ENCODE measurements at regions not wholly inside any gene's neighbourhood (a gene's known extent, or its start where the extent isn't known, plus 50 kb on each side); places are given as distances from the start of the nearest gene placed in this dataset.
"Not testable (repeated sequence)": the region's sequence is repeated elsewhere in the genome, so short reads cannot be mapped to it uniquely, and the experiment has no call there.

DNA sequence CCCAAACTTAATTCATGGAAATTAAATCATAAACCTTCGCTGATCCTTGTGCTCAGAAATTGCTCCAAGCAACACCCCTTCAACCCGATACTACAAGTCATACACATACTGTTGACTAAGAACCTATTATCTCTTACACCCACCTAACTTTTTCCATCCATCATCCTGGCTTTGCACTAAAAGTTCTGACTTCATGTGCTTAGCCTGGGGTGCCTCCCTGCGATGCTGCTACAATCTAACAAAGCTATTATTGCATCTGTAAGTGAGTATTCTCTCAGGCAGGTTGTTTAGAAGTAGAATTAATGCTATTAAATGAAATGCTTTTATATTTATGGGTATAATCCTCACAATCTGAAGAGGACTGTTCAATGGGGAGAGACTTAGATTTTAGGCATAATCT, 619.8 kb downstream of the CCDC85A start:
- DNase-seq (ENCODE audit: low read depth), result no peak

DNA sequence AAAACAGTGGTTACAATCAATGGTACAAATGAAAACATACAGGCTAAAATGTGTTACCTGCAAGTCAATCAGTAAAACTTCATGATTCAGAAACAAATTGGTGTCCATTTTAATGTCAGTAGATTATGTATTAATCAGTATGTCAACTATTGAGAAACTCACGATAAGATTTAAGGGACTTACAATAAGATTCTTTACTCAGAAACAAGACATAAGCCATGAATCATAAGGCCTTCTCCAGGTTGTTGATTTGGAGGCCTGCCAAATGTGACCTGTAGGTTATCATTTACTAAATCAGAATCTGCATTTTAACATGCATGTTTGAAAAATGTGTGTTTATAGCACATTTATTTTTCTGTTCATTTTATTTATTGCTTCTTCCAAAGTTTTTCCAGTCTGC, 623.1 kb downstream of the CCDC85A start:
- no peak for DNase-seq (ENCODE audit: low read depth)

DNA sequence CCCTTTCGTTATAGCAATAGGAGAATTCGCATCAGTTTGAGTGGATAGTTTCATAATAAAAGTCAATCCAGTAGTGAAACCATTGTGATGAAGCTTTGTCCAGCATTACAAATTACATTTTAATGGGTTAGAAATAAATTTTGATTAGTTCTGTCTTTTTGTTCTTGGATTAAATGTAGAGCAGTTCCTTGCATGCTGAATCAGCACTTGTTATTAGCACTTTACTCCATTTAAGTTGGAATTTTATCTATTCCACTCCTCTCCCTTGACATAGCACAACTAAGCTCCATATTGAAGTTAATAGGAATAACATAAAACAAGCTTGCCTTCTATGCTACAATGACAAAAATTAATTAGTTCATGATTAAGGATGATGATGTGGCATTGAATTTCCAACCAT, 624.1 kb downstream of the CCDC85A start:
- DNase-seq (ENCODE audit: low read depth), result no peak

DNA sequence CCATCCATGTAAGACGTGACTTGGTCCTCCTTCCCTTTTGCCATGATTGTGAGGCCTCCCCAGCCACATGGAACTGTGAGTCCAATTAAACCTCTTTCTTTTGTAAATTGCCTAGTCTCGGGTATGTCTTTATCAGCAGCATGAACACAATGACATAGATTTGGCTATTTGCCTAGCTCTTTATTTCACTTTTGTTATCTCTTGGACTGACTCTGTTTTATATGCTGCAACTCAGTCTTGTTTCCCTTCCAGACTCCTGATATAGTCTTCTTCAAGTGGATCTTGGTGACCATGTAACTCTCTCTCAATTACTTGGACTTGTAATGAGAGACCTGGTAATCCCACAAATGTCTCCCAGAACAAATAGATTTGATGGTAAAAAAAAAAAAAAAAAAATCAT, 627.6 kb downstream of the CCDC85A start:
- no peak for DNase-seq (ENCODE audit: low read depth)

DNA sequence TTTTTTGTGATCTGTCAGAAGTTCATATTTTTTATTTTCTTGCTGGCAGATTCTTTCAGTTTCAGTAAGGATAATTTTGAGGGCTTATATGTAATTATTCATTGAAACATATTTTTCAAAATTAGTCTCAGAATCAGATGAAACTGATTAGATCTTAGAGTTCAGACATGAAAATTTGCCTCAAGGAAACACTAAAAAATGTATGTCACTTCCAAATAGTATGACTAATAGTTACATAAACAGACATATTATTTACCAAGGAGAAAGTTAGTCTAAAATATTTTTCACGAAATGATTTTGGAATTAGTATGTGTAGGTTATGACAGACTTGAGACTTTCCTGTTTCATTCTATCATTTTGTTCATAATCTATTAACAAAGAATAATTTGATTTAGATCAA, 628.6 kb downstream of the CCDC85A start:
- no peak for DNase-seq (ENCODE audit: low read depth)

DNA sequence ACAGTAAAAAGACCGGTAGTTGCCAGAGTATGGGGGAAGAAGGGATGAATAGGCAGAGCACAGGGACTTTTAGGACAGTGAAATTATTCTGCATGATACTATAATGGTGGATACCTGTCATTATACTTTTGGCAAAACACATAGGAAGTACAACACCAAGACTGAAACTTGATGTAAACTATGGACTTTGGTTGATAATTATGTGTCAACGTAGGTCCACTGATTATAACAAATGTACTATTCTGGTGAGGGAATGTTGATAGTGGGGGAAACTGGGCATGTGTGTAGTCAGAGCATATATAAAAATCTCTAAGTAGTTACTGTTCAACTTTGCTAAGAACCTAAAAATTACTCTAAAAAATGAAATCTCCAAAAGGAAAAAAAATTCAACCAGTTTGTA, 629.7 kb downstream of the CCDC85A start:
- DNase-seq (ENCODE audit: low read depth), result no peak

DNA sequence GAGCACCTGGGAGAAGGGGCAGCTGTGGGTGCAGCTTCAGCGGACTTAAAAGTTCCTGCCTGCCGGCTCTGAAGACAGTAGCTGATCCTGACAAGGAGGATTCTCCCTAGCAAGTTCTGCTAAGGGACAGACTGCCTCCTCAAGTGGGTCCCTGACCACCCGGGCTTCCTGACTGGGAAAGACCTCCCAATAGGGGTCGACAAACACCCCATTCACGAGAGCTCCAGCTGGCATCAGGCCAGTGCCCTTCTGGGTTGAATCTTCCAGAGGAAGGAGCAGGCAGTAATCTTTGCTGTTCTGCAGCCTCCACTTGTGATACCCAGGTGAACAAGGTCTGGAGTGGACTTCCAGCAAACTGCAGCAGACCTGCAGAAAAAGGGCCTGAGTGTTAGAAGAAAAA, 632.9 kb downstream of the CCDC85A start:
- DNase-seq (ENCODE audit: low read depth), result no peak

DNA sequence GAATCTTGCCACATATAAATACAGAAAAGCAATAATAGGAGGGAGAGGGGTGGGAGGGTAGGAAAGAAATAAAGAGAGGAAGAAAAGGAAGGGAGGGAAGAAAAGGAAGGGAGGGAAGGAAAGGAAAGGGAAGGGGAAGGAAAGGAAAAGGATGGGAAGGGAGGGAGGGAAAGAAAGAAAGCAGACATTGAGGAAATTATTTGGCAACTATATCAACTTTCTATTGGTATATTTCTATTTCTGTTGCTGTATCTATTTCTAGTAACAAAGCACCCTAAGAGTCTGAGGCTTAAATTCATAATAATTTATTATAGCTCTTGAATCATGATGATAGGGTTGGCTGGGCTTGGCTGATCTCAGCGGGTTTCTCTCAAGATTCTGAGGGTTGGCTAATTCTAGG, 648.0 kb downstream of the CCDC85A start:
- no peak for DNase-seq (ENCODE audit: low read depth)

DNA sequence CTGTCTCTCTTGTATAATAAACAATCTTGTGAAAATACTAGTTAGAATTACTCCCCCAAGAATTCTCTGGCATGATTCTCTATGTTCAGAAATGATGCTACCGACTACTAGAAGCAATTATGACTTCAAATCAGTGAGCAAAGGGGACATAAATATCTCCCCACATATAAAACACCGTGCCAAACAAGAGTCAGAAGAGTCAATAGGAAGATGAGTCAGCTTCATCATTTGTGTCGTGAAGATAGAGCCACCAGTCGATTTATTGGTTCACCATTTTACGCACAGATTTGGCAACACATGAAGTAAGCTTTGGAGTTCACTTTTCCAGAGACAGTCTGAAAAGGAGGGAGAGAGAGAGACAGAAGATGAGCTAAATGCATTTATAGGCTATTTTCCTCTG, 650.9 kb downstream of the CCDC85A start:
- DNase-seq (ENCODE audit: low read depth), result no peak

DNA sequence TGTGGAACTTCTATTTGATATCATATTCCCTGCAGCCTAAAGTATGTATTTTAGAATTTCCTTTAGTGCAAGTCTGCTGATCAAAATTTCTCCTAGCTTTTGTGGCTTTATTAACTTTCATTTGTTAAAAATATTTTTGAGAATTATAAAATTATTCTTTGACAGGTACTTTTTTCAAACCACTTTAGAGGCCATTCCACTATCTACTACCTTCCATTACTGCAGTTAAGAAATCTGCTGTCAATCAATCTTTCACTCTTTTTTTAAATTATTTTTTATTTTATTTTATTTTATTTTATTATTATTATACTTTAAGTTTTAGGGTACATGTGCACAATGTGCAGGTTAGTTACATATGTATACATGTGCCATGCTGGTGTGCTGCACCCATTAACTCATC, 656.2 kb downstream of the CCDC85A start:
- not testable (repeated sequence) for DNase-seq (ENCODE audit: low read depth)

DNA sequence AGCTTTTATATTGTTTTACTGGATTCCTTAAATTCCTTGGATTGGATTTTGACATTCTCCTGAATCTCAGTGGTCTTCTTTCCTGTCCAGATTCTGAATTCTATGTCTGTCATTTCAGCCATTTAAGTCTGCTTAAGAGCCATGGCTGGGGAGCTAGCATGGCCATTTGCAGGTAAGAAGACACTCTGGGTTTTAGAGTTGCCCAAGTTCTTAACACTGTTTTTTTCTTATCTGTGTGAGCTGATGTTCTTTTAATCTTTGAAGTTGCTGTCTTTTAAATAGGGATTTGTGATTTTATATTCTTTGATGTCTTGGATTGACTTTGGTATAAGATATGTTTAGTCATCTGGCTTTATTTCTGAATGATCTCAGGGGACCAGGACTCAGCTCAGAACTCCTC, 677.2 kb downstream of the CCDC85A start:
- DNase-seq (ENCODE audit: low read depth), result no peak

DNA sequence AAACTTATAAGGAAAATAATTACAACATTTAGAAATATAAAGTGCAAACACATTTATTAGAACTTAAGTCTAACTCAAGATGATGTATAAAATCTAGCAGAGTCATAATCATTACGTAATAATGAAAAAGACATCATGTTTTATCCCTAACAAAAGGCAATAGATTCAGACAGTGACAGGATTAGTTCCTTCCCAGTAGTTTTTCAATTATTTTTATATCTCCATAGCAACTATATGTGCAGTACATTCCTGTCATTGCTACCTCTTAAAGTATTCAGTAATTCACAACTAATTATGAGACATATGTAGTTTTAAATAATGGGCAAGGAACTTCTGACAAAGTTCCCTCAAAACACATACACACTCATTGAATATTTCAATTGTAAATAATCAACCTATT, 687.9 kb downstream of the CCDC85A start:
- no peak for DNase-seq (ENCODE audit: low read depth)

DNA sequence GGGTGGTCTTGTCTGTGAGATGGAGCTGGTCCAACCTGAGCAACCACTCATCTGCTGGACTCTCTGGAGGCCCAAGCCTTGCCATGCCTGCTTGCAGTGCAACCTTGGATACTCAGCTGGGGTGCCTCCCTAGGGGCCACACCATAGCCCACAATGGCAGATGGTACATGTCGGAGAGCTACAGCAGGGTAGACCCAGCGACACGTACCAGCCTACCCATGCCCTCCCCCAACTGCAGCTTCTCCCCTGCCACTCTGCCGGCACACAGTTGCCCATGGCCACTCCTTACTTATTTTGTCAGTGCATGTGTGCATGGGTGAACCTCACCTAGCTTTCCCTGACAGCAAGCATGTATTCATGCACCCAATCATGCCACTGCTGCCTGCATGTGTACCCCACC, 690.9 kb downstream of the CCDC85A start:
- DNase-seq (ENCODE audit: low read depth), result no peak

DNA sequence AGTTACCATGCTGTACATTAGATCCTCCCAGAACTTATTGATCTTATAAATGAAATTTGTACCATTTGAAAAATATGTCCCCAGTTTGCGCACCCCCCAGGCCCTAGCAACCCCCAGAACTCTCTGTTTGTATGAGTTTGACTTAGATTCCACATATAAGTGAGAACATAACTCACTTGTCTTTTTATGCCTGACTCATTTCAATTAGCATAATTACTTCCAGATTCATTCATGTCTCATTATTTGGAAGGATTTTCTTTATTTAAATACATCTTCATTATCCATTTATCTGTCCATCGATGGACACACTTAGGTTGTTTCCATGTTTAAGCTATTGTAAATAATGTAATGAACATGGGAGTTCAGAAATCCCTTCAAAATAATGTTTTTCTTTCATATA, 705.9 kb downstream of the CCDC85A start:
- DNase-seq (ENCODE audit: low read depth), result no peak

DNA sequence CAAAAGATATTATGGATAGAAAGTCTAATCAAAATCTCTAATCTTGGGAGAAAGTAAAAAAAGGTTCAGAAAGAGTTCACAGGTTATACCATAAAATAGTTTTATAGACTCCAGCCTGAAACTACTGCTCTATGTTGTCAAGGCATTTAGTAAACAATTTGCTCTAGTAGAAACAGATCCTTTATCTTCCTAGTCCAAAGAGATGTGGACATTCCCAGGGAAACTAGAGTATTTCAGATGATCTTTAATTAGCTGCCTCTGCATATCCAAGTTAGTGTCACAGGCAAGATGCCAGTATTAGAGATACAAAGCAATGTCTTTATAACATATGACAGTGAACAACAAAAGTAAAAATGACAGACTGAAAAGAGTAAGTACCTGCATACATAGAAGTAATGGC, 708.6 kb downstream of the CCDC85A start:
- DNase-seq (ENCODE audit: low read depth), result no peak

DNA sequence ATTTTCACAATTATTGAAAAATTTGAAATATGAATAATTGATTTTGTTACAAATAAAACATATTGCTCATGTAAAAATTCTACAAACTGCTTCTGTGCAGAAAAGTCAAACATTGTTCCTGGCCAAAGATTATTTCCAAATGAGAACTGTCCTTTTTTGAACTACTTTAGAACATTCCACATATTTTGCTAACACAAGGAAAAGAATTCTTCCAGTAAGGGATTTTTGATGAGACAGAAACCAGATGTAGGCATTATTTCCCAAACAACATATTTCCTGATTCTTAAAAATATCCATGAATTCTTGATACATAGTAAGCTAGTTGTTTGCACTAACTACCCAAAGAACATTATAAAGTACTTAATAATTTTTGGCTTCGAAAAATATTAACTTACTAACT, 715.2 kb downstream of the CCDC85A start:
- no peak for DNase-seq (ENCODE audit: low read depth)

DNA sequence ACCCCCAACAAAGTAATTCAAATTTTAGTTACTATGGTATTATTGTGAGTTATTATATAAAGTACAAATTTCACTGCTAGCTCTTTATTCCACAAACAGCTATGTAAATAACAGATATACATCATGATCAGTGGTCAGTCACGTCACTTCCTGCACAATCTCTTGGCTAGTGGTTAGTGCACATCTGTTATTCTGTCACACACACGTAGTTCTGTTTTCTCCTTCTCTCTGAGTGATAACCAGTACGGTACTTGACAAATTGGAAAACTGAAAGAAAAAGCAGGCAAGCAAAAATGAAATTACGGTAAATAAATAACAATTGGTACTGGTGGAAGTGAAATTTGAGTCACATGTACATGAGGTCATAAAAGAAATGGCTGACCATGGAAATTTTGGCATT, 728.7 kb downstream of the CCDC85A start:
- no peak for DNase-seq (ENCODE audit: low read depth)

DNA sequence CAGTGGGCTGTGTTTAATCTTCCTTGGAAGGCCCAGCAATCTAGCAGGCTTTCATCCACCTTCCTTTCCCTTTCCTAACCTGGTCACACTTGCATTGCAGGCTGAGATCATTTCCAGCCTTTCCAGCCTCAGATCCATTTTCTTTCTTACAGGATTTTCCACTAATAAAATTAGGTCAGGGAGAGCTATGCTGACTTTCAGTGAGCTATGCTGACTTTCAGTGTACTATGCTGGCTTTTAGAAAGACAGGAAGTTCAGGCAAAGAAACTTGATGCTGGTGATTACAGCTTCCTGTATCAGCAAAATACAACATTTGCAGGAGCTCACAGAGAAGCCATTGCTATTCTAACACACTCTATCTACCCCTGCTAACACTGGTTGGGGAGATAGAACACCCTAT, 735.0 kb downstream of the CCDC85A start:
- no peak for DNase-seq (ENCODE audit: low read depth)

DNA sequence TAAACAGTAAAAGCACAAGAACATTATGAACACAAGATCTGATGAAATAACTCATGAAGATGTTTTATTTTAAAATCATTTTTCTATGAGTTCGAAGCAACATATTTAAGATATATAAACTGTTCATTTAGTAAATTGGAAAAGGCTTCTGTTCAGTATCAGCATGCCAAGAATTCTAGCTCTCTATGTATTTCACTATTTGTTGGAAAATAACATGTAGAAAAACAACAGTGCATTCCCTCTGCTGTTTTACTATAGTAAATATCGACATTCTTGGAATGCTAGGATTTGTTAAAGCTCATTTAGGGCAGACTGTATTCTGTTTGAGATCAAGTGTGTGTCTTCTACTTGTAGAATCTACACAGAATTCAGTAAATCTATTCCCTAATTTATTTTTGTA, 750.2 kb downstream of the CCDC85A start:
- DNase-seq (ENCODE audit: low read depth), result no peak

DNA sequence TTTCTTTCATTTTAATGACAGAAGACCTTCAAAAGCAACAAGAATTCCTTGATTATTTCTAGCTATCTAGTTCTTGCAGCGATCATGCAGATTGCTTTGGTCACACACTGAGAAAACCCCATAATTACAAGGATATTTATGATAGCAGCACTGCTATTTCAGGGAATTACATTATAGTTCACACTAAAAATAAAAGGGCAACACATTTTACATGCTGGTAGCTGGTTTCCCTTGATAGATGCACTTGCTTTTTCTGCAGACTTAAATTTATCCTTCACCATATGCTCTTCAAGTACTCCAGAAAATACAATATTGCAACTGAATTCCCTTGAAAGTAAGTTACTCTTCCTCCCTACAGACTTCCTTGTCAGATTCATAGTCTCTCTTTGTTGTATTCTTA, 751.1 kb downstream of the CCDC85A start:
- no peak for DNase-seq (ENCODE audit: low read depth)

DNA sequence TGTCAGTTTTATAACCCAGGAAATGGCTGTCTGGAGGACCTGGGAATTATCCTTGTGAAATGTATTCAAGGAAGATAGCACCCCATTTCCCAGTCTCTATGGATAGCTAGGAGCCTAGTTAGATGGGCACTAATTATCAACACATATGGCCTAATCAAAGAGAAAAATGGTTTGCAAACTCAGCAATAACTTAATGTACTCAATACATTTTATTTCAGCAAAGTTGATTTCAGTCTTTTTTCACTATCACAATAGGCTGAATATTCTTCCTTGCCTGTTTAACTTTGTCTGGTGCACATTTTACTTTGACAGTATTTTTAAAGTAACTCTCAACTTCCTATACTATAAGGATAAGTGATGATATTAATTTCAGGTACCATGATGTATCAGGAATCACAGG, 756.3 kb downstream of the CCDC85A start:
- no peak for DNase-seq (ENCODE audit: low read depth)

DNA sequence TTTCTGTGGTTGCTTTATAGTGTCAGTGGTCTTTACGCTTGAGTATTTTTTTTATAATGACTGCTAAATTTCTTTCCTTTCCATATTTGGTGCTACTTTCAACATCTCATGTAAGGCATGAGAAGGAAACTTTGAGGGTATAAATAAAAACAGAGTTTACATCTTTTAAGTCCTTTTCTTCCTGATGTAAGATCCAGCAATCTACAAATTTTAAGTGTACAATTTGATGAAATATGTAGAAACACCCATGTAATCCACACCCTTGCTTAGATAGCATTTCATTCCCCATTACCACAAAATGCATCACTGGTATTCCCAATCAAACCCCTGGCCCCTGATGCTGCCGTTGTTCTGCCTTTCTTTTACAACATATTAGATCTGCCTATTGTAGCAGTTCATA, 769.1 kb downstream of the CCDC85A start:
- no peak for DNase-seq (ENCODE audit: low read depth)

DNA sequence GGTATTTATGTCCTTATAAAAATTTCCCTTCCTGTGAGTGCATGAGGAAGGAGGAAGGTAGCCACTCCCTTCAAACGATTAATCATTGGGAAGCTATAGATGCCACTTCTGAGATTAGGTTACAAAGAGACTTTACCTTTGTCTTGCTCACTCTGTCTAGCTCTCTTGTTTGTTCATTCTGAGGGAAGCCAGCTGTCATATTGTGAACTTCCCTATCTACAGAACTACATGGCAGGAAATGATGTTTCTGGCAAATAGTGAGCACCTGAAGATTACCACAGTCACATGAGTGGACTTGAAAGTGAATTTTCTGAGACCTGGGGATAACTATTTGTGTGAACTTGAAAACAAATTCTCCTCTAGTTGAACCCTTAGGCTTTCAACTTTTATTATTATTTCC, 776.8 kb downstream of the CCDC85A start:
- DNase-seq (ENCODE audit: low read depth), result no peak

DNA sequence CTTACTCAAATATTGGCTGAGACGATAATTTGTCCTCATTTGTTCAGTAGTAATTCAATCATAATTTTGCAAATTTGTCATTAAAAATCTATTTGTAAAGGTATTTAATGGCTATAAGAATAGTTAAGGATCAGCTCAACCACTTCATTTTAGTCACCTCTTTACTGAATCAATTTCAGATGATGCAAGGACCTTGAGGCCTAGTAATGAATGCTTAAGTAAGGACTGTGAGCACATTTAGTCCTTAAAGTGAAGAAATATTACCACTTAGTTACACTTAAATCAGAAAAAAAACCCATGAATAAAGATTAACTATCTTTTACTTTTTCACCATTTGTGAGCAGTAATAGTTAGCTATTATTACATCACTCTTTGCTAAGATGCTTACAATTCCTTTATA, 778.9 kb downstream of the CCDC85A start:
- no peak for DNase-seq (ENCODE audit: low read depth)

DNA sequence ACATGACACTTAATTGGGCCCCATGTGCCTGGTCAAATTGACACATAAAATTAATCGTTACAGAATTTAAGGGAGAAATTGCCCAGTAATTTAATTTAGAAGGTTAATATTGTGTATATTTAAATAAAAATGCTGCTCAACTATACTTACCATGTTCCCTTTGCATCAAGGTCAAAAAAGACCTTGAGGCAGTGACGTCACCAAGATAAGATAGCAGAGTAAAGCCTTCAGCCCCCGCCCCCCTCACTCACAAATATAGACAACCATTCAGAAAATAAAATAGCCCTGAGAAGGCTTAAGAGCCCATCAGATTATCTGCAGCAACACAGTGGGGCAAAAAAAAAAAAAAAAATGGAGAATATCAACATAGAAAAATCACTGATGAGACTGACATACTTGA, 785.7 kb downstream of the CCDC85A start:
- no peak for DNase-seq (ENCODE audit: low read depth)
